Natural killer cell (primary cell): ENCODE measurements at regions not wholly inside any gene's neighbourhood (a gene's known extent, or its start where the extent isn't known, plus 50 kb on each side); places are given as distances from the start of the nearest gene placed in this dataset.

ENCODE experiments used
- ATAC-seq, 3 donors: fragments of 150-1000 bp in 2 of 3; fragments of 200-7000 bp in 1 of 3; cut with Tn5 transposase; 1 replicate in 1 of 3; 2 replicates in 2 of 3; pipeline ENCODE4 v1.10.0; 2021; ENCODE audit warnings: mild to moderate bottlenecking in 2 of 3, moderate library complexity in 2 of 3
- DNase-seq, 2 donors: peaks; one replicate each; pipeline versions ENCODE4 v3.0.0 to v3.0.0-alpha.2; 2013 to 2021; ENCODE audit warnings: mixed read lengths in 1 of 2
- H3K27ac ChIP-seq: one replicate; pipeline ENCODE4 v1.5.1; 2013; ENCODE audit warnings: mild to moderate bottlenecking, low read length
- H3K27me3 ChIP-seq: one replicate; pipeline ENCODE4 v1.6.1; 2013; ENCODE audit warnings: low read length; ENCODE audit not compliant: control insufficient read depth, insufficient read depth
- H3K36me3 ChIP-seq: one replicate; pipeline ENCODE4 v1.6.1; 2013; ENCODE audit warnings: low read length; ENCODE audit not compliant: control insufficient read depth, insufficient read depth
- H3K4me1 ChIP-seq: one replicate; pipeline ENCODE4 v1.6.1; 2013; ENCODE audit warnings: low read length; ENCODE audit not compliant: control insufficient read depth, insufficient read depth
- H3K4me3 ChIP-seq: one replicate; pipeline ENCODE4 v1.5.1; 2013; ENCODE audit warnings: low read length
- H3K9me3 ChIP-seq: one replicate; pipeline ENCODE4 v1.6.1; 2013; ENCODE audit warnings: low read length; ENCODE audit not compliant: control insufficient read depth, insufficient read depth
- H3K27ac Mint-ChIP-seq, 2 donors: one replicate each; pipeline ENCODE4 v1.8.0; 2022; ENCODE audit warnings: mild to moderate bottlenecking in 2 of 2, mixed read lengths in 2 of 2, moderate library complexity in 1 of 2
- H3K27me3 Mint-ChIP-seq, 2 donors: one replicate each; pipeline ENCODE4 v1.8.0; 2022; ENCODE audit warnings: low read depth in 2 of 2, mixed read lengths in 2 of 2
- H3K36me3 Mint-ChIP-seq: one replicate; pipeline ENCODE4 v1.8.0; 2022; ENCODE audit warnings: mixed read lengths
- H3K4me1 Mint-ChIP-seq, 2 donors: one replicate each; pipeline ENCODE4 v1.8.0; 2022; ENCODE audit warnings: mixed read lengths in 2 of 2
- H3K4me3 Mint-ChIP-seq: one replicate; pipeline ENCODE4 v1.8.0; 2022; ENCODE audit warnings: mild to moderate bottlenecking, moderate library complexity, mixed read lengths
- H3K9me3 Mint-ChIP-seq, 2 donors: one replicate each; pipeline ENCODE4 v1.8.0; 2022; ENCODE audit warnings: mixed read lengths in 2 of 2
- WGBS: methylation state at CpG from one replicate; pipeline ENCODE4 v1.1.7; 2013; ENCODE audit warnings: missing lambda C conversion rate; ENCODE audit not compliant: insufficient coverage; 5-methylcytosine and 5-hydroxymethylcytosine counted together
- intact Hi-C: fragments of 100-400 bp; cut with micrococcal nuclease; formaldehyde crosslinking; loops from one replicate; pipeline ENCODE4 v1.14.2; 2022
- TF ChIP-seq, protein P1 (sequence below): fragments of 200-600 bp; IDR thresholded peaks from one replicate; pipeline ENCODE4 v1.8.0; 2022; ENCODE audit warnings: antibody characterized with exemption

DNA sequence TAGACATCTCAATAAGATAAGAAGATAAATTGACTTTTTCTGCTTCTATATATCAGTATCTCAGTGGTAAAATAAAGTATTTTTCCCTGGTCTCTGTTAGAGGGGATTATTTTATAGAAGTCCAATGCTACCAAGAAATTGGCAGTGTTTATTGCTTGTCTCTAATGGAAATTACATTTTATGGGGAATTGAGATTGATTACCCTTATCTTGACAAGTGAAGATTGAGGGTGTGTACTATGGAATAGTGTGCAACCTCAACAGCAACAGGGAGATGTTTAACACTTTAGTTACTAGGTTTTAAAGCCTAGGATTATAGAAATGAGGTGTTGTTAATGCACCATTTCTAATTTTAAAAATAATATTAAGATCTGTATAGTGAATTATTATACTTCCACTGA is 154.8 kb upstream of the ROBO1 start:
- Mint-ChIP-seq H3K9me3 (peaks cover 5 to 8% of the 10 kb centered on the region in 2 donors), H3K4me3 (no peak overlapping the region), H3K36me3 (no peaks in the 10 kb centered on the region), H3K27me3 (no peaks in the 10 kb centered on the region), H3K4me1 (no peaks in the 10 kb centered on the region), H3K27ac (no peak overlapping the region)
- Histone ChIP-seq H3K27me3 (no peaks in the 10 kb centered on the region), H3K9me3 (no peaks in the 10 kb centered on the region), H3K36me3 (no peaks in the 10 kb centered on the region), H3K4me3 (no peak overlapping the region), H3K27ac (no peak overlapping the region), H3K4me1 (no peaks in the 10 kb centered on the region)
- ATAC-seq (no peak), DNase-seq (no peak)
- TF ChIP-seq, protein P1, sequence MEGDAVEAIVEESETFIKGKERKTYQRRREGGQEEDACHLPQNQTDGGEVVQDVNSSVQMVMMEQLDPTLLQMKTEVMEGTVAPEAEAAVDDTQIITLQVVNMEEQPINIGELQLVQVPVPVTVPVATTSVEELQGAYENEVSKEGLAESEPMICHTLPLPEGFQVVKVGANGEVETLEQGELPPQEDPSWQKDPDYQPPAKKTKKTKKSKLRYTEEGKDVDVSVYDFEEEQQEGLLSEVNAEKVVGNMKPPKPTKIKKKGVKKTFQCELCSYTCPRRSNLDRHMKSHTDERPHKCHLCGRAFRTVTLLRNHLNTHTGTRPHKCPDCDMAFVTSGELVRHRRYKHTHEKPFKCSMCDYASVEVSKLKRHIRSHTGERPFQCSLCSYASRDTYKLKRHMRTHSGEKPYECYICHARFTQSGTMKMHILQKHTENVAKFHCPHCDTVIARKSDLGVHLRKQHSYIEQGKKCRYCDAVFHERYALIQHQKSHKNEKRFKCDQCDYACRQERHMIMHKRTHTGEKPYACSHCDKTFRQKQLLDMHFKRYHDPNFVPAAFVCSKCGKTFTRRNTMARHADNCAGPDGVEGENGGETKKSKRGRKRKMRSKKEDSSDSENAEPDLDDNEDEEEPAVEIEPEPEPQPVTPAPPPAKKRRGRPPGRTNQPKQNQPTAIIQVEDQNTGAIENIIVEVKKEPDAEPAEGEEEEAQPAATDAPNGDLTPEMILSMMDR: no peak
- intact Hi-C loops: no loop called here

DNA sequence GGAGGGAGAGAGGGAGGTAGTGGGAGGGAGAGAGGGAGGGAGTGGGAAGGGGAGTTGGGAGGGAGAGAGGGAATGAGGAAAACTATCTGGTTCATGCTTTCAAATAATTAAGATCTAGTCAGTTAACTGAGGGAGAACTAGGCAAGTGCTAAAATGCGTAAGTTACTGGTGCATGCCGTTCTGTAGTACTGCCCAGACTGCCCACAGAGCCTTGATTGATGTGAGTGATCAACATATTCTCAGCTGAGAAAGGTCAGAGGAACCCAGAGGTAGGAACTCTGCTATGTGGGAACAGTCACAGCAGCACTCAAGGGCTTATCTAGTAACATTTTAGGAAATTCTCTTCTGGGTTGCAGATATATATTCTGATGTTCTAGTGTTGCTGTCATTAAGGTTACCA is 149.8 kb upstream of the ROBO1 start:
- Mint-ChIP-seq H3K36me3 (no peaks in the 10 kb centered on the region), H3K9me3 (peaks cover 8 to 17% of the 10 kb centered on the region in 2 donors), H3K4me3 (no peak overlapping the region), H3K27me3 (no peaks in the 10 kb centered on the region), H3K27ac (no peak overlapping the region), H3K4me1 (no peaks in the 10 kb centered on the region)
- WGBS: 22% methylated on average over 2 of the region's 2 CpGs
- Histone ChIP-seq H3K27me3 (no peaks in the 10 kb centered on the region), H3K36me3 (no peaks in the 10 kb centered on the region), H3K4me3 (no peak overlapping the region), H3K9me3 (peaks cover 6% of the 10 kb centered on the region), H3K27ac (no peak overlapping the region), H3K4me1 (no peaks in the 10 kb centered on the region)
- DNase-seq: no peak
- intact Hi-C loops: no loop called here
- TF ChIP-seq, protein P1: no peak
- no peak for ATAC-seq

DNA sequence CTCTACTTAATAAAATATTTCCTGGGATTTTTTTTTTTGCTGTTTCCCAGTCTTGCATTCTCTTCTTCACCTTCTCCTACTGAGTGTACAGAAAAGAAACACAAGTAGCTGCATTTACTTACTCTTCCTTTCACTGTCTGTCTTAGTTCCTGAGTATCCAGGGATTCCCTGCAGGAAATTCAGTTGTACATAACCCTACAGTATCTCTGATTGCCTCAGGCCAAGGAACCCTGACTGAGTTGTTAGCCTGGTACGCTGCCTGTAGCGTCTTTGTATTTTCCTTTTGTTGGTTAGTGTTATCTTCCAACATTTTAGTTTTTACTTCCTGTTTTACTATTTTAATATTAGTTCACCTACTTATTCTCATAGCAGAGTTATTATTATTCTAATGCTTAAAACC is 142.5 kb upstream of the ROBO1 start:
- DNase-seq (no peak), ATAC-seq (no peak)
- Mint-ChIP-seq H3K36me3 (no peaks in the 10 kb centered on the region), H3K4me3 (no peak overlapping the region), H3K27me3 (no peaks in the 10 kb centered on the region), H3K4me1 (no peaks in the 10 kb centered on the region), H3K27ac (no peak overlapping the region), H3K9me3 (peaks cover 7 to 11% of the 10 kb centered on the region in 2 donors)
- Histone ChIP-seq H3K27ac (no peak overlapping the region), H3K4me1 (no peaks in the 10 kb centered on the region), H3K9me3 (no peaks in the 10 kb centered on the region), H3K4me3 (no peak overlapping the region), H3K27me3 (no peaks in the 10 kb centered on the region), H3K36me3 (no peaks in the 10 kb centered on the region)
- WGBS: no CpG with 5 or more reads among the region's 2 CpGs
- intact Hi-C loops: no loop called here
- TF ChIP-seq, protein P1: no peak

- Histone ChIP-seq H3K27ac (no peak overlapping the region), H3K9me3 (no peaks in the 10 kb centered on the region), H3K4me3 (no peak overlapping the region), H3K27me3 (no peaks in the 10 kb centered on the region), H3K36me3 (no peaks in the 10 kb centered on the region), H3K4me1 (no peaks in the 10 kb centered on the region)
- no peak for DNase-seq
- TF ChIP-seq, protein P1: no peak
- Mint-ChIP-seq H3K36me3 (no peaks in the 10 kb centered on the region), H3K27me3 (no peaks in the 10 kb centered on the region), H3K4me1 (no peaks in the 10 kb centered on the region), H3K27ac (no peak overlapping the region), H3K4me3 (no peak overlapping the region), H3K9me3 (peaks cover 8 to 15% of the 10 kb centered on the region in 2 donors)
- WGBS: 71% methylated on average over 3 of the region's 4 CpGs
- intact Hi-C loops: no loop called here
- ATAC-seq: no peak
These were observed 138.3 kb upstream of the ROBO1 start for GRCh38 chr3:79906106-79906505.
